ENCODE measurements at regions not wholly inside any gene's neighbourhood (a gene's known extent, or its start where the extent isn't known, plus 50 kb on each side); places are given as distances from the start of the nearest gene placed in this dataset.
A peak's percentile ranks its signal among the peaks of the same experiment; 100 is the strongest.

- no peak for DNase-seq (ENCODE audit: low read depth)
Measured at GRCh38 chr1:219669556-219669955, 56.7 kb upstream of the ZC3H11B start.

- DNase-seq (ENCODE audit: low read depth) = no peak
Measured at GRCh38 chr1:219669042-219669441, 56.1 kb upstream of the ZC3H11B start.

- DNase-seq (ENCODE audit: low read depth) = no peak
Measured at GRCh38 chr1:219668446-219668845, 55.5 kb upstream of the ZC3H11B start.

- DNase-seq (ENCODE audit: low read depth) = peak; percentile 7
Measured at GRCh38 chr1:219666242-219666641, 53.3 kb upstream of the ZC3H11B start.

GRCh38 chr1:219665089-219665488 lies 52.2 kb upstream of the ZC3H11B start:
- DNase-seq (ENCODE audit: low read depth) = no peak

GRCh38 chr1:219664310-219665029 lies 51.6 kb upstream of the ZC3H11B start:
- no peak for DNase-seq (ENCODE audit: low read depth)

All from ELR (cell line).